ENCODE measurements at regions not wholly inside any gene's neighbourhood (a gene's known extent, or its start where the extent isn't known, plus 50 kb on each side); places are given as distances from the start of the nearest gene placed in this dataset.

- TF ChIP-seq CTCF (IDR thresholded peaks at IDR 0.05; ENCODE audit: low read depth, low read length), result no peak
- no peak overlapping the region for H3K4me3 ChIP-seq (ENCODE audit: low read depth, low read length)
These were observed 504.3 kb downstream of the FAM133A start for GRCh38 chrX:94178145-94178788.

GRCh38 chrX:94204524-94204923 is 530.5 kb downstream of the FAM133A start:
- no peak for TF ChIP-seq CTCF (IDR thresholded peaks at IDR 0.05; ENCODE audit: low read depth, low read length)
- H3K4me3 ChIP-seq (ENCODE audit: low read depth, low read length), result no peak overlapping the region

GRCh38 chrX:94216738-94217137 is 542.7 kb downstream of the FAM133A start:
- no peak for TF ChIP-seq CTCF (IDR thresholded peaks at IDR 0.05; ENCODE audit: low read depth, low read length)
- no peak overlapping the region for H3K4me3 ChIP-seq (ENCODE audit: low read depth, low read length)

- no peak for TF ChIP-seq CTCF (IDR thresholded peaks at IDR 0.05; ENCODE audit: low read depth, low read length)
- no peak overlapping the region for H3K4me3 ChIP-seq (ENCODE audit: low read depth, low read length)
These were observed 578.2 kb downstream of the FAM133A start for GRCh38 chrX:94252211-94252610.

GRCh38 chrX:94256396-94256795 is 582.4 kb downstream of the FAM133A start:
- no peak overlapping the region for H3K4me3 ChIP-seq (ENCODE audit: low read depth, low read length)
- TF ChIP-seq CTCF (IDR thresholded peaks at IDR 0.05; ENCODE audit: low read depth, low read length), result no peak

- H3K4me3 ChIP-seq (ENCODE audit: low read depth, low read length), result no peak overlapping the region
- TF ChIP-seq CTCF (IDR thresholded peaks at IDR 0.05; ENCODE audit: low read depth, low read length), result no peak
These were observed 591.3 kb downstream of the FAM133A start for GRCh38 chrX:94265323-94265722.

GRCh38 chrX:94288325-94288724 is 614.3 kb downstream of the FAM133A start:
- no peak for TF ChIP-seq CTCF (IDR thresholded peaks at IDR 0.05; ENCODE audit: low read depth, low read length)
- H3K4me3 ChIP-seq (ENCODE audit: low read depth, low read length), result no peak overlapping the region
